H1 (cell line): ENCODE measurements at regions not wholly inside any gene's neighbourhood (a gene's known extent, or its start where the extent isn't known, plus 50 kb on each side); places are given as distances from the start of the nearest gene placed in this dataset.

Experiments used
- CTCF ChIA-PET: fragments of 300-600 bp; sonication (Branson Sonifier 250); formaldehyde crosslinking; loops from one replicate; lab custom pipeline; 2021; ENCODE audit not compliant: partially characterized antibody; lab: Charles Lee
- POLR2A ChIA-PET: fragments of 300-600 bp; sonication (Branson Sonifier 250); formaldehyde crosslinking; loops from one replicate; lab custom pipeline; 2021; ENCODE audit warnings: inconsistent platforms; ENCODE audit not compliant: partially characterized antibody; lab: Charles Lee
- DNase-seq, 2 experiments: peaks; one replicate each; pipeline versions ENCODE4 v3.0.0 to v3.0.0-alpha.2; 2010 to 2022; ENCODE audit warnings: low spot score in 2 of 2, low read depth in 1 of 2, mixed read lengths in 1 of 2
- FAIRE-seq: peaks from 2 replicates; lab custom pipeline; 2011; peaks lifted over from hg19 to GRCh38; lab: Jason Lieb, UNC
- H2AFZ ChIP-seq: 2 replicates; pipeline ENCODE4 v1.8.1; 2012; ENCODE audit warnings: low read length, inconsistent platforms
- H2AK5ac ChIP-seq: 2 replicates; pipeline ENCODE4 v1.6.1; 2013; ENCODE audit warnings: low read depth, low read length
- H2BK120ac ChIP-seq: replicated peaks from 2 replicates; pipeline ENCODE3; 2013; ENCODE audit warnings: low read depth, low read length, inconsistent platforms
- H2BK12ac ChIP-seq: 2 replicates; pipeline ENCODE4 v1.6.1; 2013; ENCODE audit warnings: low read depth, low read length
- H2BK15ac ChIP-seq: 2 replicates; pipeline ENCODE4 v1.6.1; 2013; ENCODE audit warnings: low read length
- H2BK20ac ChIP-seq: 2 replicates; pipeline ENCODE4 v1.6.1; 2013; ENCODE audit warnings: low read length
- H2BK5ac ChIP-seq: 2 replicates; pipeline ENCODE4 v1.6.1; 2013; ENCODE audit warnings: low read depth, low read length
- H3K14ac ChIP-seq: 2 replicates; pipeline ENCODE4 v1.6.1; 2013; ENCODE audit warnings: inconsistent platforms; ENCODE audit not compliant: insufficient read length
- H3K18ac ChIP-seq: 2 replicates; pipeline ENCODE4 v1.6.1; 2013; ENCODE audit warnings: low read length; ENCODE audit errors: extremely low read depth
- H3K23ac ChIP-seq: 2 replicates; pipeline ENCODE4 v1.6.1; 2013; ENCODE audit warnings: inconsistent platforms; ENCODE audit not compliant: insufficient read length
- H3K23me2 ChIP-seq: 2 replicates; pipeline ENCODE4 v1.6.1; 2013; ENCODE audit warnings: low read depth, low read length
- H3K27ac ChIP-seq: 2 replicates; pipeline ENCODE4 v1.6.1; 2011; ENCODE audit warnings: low read depth, low read length, inconsistent platforms
- H3K27me3 ChIP-seq, 4 experiments: replicated peaks in 1 of 4; 1 replicate in 1 of 4; 2 replicates in 3 of 4; pipeline versions ENCODE4 v1.6.1 to v1.8.1; 2011 to 2013; ENCODE audit warnings: low read length in 3 of 4, mild to moderate bottlenecking in 3 of 4, inconsistent platforms in 2 of 4, mixed read lengths in 2 of 4, moderate library complexity in 1 of 4; ENCODE audit not compliant: control insufficient read depth in 3 of 4, insufficient read depth in 3 of 4; ENCODE audit errors: extremely low read depth in 1 of 4
- H3K36me3 ChIP-seq, 4 experiments: 2 replicates each; pipeline versions ENCODE4 v1.6.1 to v1.8.1; 2011 to 2013; ENCODE audit warnings: mild to moderate bottlenecking in 4 of 4, low read length in 3 of 4, moderate library complexity in 2 of 4, control low read depth in 1 of 4, inconsistent platforms in 1 of 4; ENCODE audit not compliant: insufficient read depth in 4 of 4, control insufficient read depth in 2 of 4
- H3K4ac ChIP-seq: replicated peaks from 2 replicates; pipeline ENCODE3; 2013; ENCODE audit warnings: low read length, low read depth, mixed read lengths, inconsistent platforms; ENCODE audit not compliant: insufficient read length
- H3K4me1 ChIP-seq, 4 experiments: replicated peaks in 1 of 4; 1 replicate in 1 of 4; 2 replicates in 3 of 4; pipeline versions ENCODE4 v1.6.1 to v1.8.1; 2011 to 2013; ENCODE audit warnings: low read length in 3 of 4, inconsistent platforms in 2 of 4, mixed read lengths in 1 of 4; ENCODE audit not compliant: insufficient read depth in 4 of 4, control insufficient read depth in 3 of 4
- H3K4me2 ChIP-seq, 2 experiments: 2 replicates each; pipeline versions ENCODE4 v1.6.1 to v1.8.1; 2011 to 2013; ENCODE audit warnings: low read depth in 2 of 2, low read length in 2 of 2, control low read depth in 1 of 2, inconsistent platforms in 1 of 2, mild to moderate bottlenecking in 1 of 2; ENCODE audit not compliant: insufficient read depth in 1 of 2
- H3K4me3 ChIP-seq, 4 experiments: fragments of 200-600, 300-600 bp in 1 of 4; sonication (generic), shearing (Covaris generic), sonication (Bioruptor Twin) in 1 of 4; 2 replicates each; pipeline versions ENCODE4 v1.5.1 to v1.8.1; 2011 to 2016; ENCODE audit warnings: low read length in 4 of 4, low read depth in 3 of 4, control low read depth in 2 of 4, inconsistent platforms in 2 of 4, mild to moderate bottlenecking in 2 of 4, mixed read lengths in 1 of 4, moderate library complexity in 1 of 4; ENCODE audit not compliant: insufficient read depth in 2 of 4; ENCODE audit errors: extremely low read depth in 1 of 4
- H3K56ac ChIP-seq: replicated peaks from 2 replicates; pipeline ENCODE3; 2013; ENCODE audit warnings: low read depth, mild to moderate bottlenecking, mixed read lengths, low read length, inconsistent platforms; ENCODE audit not compliant: insufficient read length
- H3K79me1 ChIP-seq: 2 replicates; pipeline ENCODE4 v1.6.1; 2013; ENCODE audit warnings: low read depth, low read length, control low read depth
- H3K79me2 ChIP-seq, 2 experiments: 2 replicates each; pipeline versions ENCODE4 v1.6.1 to v1.8.1; 2012 to 2013; ENCODE audit warnings: low read length in 2 of 2, mild to moderate bottlenecking in 2 of 2, inconsistent platforms in 1 of 2; ENCODE audit not compliant: insufficient read depth in 2 of 2, control insufficient read depth in 1 of 2
- H3K9ac ChIP-seq, 4 experiments: replicated peaks in 1 of 4; 1 replicate in 1 of 4; 2 replicates in 3 of 4; pipeline versions ENCODE4 v1.6.1 to v1.8.1; 2011 to 2013; ENCODE audit warnings: low read depth in 3 of 4, low read length in 3 of 4, control low read depth in 2 of 4, mild to moderate bottlenecking in 2 of 4, moderate library complexity in 2 of 4, inconsistent platforms in 1 of 4; ENCODE audit errors: extremely low read depth in 1 of 4
- H3K9me3 ChIP-seq, 2 experiments: 2 replicates each; pipeline versions ENCODE4 v1.6.1 to v1.8.1; 2012 to 2013; ENCODE audit warnings: mild to moderate bottlenecking in 2 of 2, moderate library complexity in 2 of 2, control low read depth in 1 of 2, inconsistent platforms in 1 of 2, low read depth in 1 of 2, low read length in 1 of 2, mixed read lengths in 1 of 2; ENCODE audit not compliant: insufficient read depth in 2 of 2
- H4K20me1 ChIP-seq, 2 experiments: replicated peaks in 1 of 2; 2 replicates each; pipeline versions ENCODE3 to v1.8.1; 2011 to 2013; ENCODE audit warnings: inconsistent platforms in 2 of 2, low read length in 2 of 2, mild to moderate bottlenecking in 1 of 2; ENCODE audit not compliant: insufficient read depth in 2 of 2, control insufficient read depth in 1 of 2
- H4K5ac ChIP-seq: 2 replicates; pipeline ENCODE4 v1.6.1; 2013; ENCODE audit warnings: low read length, low read depth, mixed read lengths, inconsistent platforms; ENCODE audit not compliant: insufficient read length
- H4K8ac ChIP-seq: 2 replicates; pipeline ENCODE4 v1.8.0; 2013; ENCODE audit warnings: mild to moderate bottlenecking, moderate library complexity, low read length, inconsistent platforms; ENCODE audit not compliant: insufficient read depth; ENCODE audit errors: extremely low read depth
- H4K91ac ChIP-seq: replicated peaks from 2 replicates; pipeline ENCODE3; 2013; ENCODE audit warnings: low read length, mixed read lengths, inconsistent platforms; ENCODE audit not compliant: insufficient read length
- ATF3 ChIP-seq: IDR thresholded peaks from 2 replicates; pipeline ENCODE4 v1.6.1; 2011; ENCODE audit warnings: low read depth, mild to moderate bottlenecking, low read length; ENCODE audit not compliant: insufficient read depth
- BACH1 ChIP-seq: IDR thresholded peaks from 2 replicates; pipeline ENCODE4 v1.6.1; 2012; ENCODE audit warnings: low read length, improper control_type of control experiment
- BRCA1 ChIP-seq: IDR thresholded peaks from 2 replicates; pipeline ENCODE4 v1.6.1; 2012; ENCODE audit warnings: low read depth, low read length, improper control_type of control experiment
- CBX5 ChIP-seq: fragments of 300-800, 300-1000 bp; sonication (generic); IDR thresholded peaks from 2 replicates; pipeline ENCODE4 v1.7.1; 2016; ENCODE audit warnings: antibody characterized with exemption, low read length, low read depth
- RBBP5 ChIP-seq: IDR thresholded peaks from 2 replicates; pipeline ENCODE4 v1.7.1; 2012; ENCODE audit warnings: low read depth, mild to moderate bottlenecking, inconsistent platforms, low read length, moderate library complexity, borderline replicate concordance
- SIRT6 ChIP-seq: IDR thresholded peaks from one replicate; pipeline ENCODE4 v1.7.1; 2012; ENCODE audit warnings: low read length, inconsistent platforms
- SIX5 ChIP-seq: IDR thresholded peaks from 2 replicates; pipeline ENCODE4 v1.6.1; 2011; ENCODE audit warnings: mild to moderate bottlenecking, low read depth, low read length
- TEAD4 ChIP-seq: IDR thresholded peaks from 2 replicates; pipeline ENCODE4 v1.6.1; 2012; ENCODE audit warnings: low read depth, low read length, inconsistent platforms, mixed read lengths
- USF2 ChIP-seq: IDR thresholded peaks from 2 replicates; pipeline ENCODE4 v1.6.1; 2011; ENCODE audit warnings: low read length, improper control_type of control experiment
- YY1 ChIP-seq: IDR thresholded peaks from 2 replicates; pipeline ENCODE4 v1.6.1; 2011; ENCODE audit warnings: low read depth, mild to moderate bottlenecking, low read length
- ZNF274 ChIP-seq: IDR thresholded peaks from 2 replicates; pipeline ENCODE4 v1.7.0; 2012; ENCODE audit warnings: low read length, borderline replicate concordance; ENCODE audit errors: extremely low read depth
- WGBS, 2 experiments: shearing (Covaris generic) in 1 of 2; methylation state at CpG; one replicate each; pipeline versions ENCODE4 v1.1.6 to v1.1.7; 2013 to 2015; ENCODE audit warnings: low lambda C conversion rate in 2 of 2, mixed read lengths in 2 of 2, inconsistent platforms in 1 of 2, low coverage in 1 of 2, missing lambda C conversion rate in 1 of 2; ENCODE audit not compliant: insufficient replicate concordance in 2 of 2, insufficient coverage in 1 of 2, insufficient read length in 1 of 2; ENCODE audit errors: extremely low coverage in 1 of 2, missing lambda C conversion rate in 1 of 2; 5-methylcytosine and 5-hydroxymethylcytosine counted together

- no peak overlapping the region for H3K14ac ChIP-seq
- no peak overlapping the region for H4K5ac ChIP-seq
- ChIA-PET CTCF (no interaction called here), POLR2A (no interaction called here)
- H3K4me1 ChIP-seq: no peaks in the 10 kb centered on the region
- no peak overlapping the region for H3K56ac ChIP-seq
- H2BK12ac ChIP-seq: no peak overlapping the region
- no peak overlapping the region for H2BK5ac ChIP-seq
- no peak overlapping the region for H3K4me3 ChIP-seq
- no peaks in the 10 kb centered on the region for H3K27me3 ChIP-seq
- TF ChIP-seq SIRT6 (no peak), BRCA1 (no peak), YY1 (no peak), USF2 (no peak), SIX5 (no peak), CBX5 (no peak), ZNF274 (no peak), RBBP5 (no peak), BACH1 (no peak), TEAD4 (no peak), ATF3 (no peak)
- no peak overlapping the region for H3K23ac ChIP-seq
- H4K91ac ChIP-seq: no peak overlapping the region
- no peaks in the 10 kb centered on the region for H3K79me1 ChIP-seq
- H3K9me3 ChIP-seq: no peaks in the 10 kb centered on the region
- no peak overlapping the region for H3K18ac ChIP-seq
- H2BK15ac ChIP-seq: no peak overlapping the region
- H4K20me1 ChIP-seq: no peaks in the 10 kb centered on the region
- no peak overlapping the region for H4K8ac ChIP-seq
- no peak overlapping the region for H3K9ac ChIP-seq
- WGBS, 2 experiments: 96% methylated on average over 3 of the region's 3 CpGs; no CpG with 5 or more reads in 1 of the 2 experiments
- no peak overlapping the region for H3K4ac ChIP-seq
- no peak overlapping the region for H2BK120ac ChIP-seq
- no peak overlapping the region for H3K27ac ChIP-seq
- no peak for FAIRE-seq
- no peak overlapping the region for H3K4me2 ChIP-seq
- H2BK20ac ChIP-seq: no peak overlapping the region
- H2AK5ac ChIP-seq: no peak overlapping the region
- DNase-seq: no peak
- no peak overlapping the region for H2AFZ ChIP-seq
- no peaks in the 10 kb centered on the region for H3K79me2 ChIP-seq
- no peaks in the 10 kb centered on the region; a peak in 1 of 8 replicates for H3K36me3 ChIP-seq
- H3K23me2 ChIP-seq: no peaks in the 10 kb centered on the region
Observed at GRCh38 chr1:194544012-194544411, 1357.6 kb upstream of the B3GALT2 start.
